ENCODE measurements at regions not wholly inside any gene's neighbourhood (a gene's known extent, or its start where the extent isn't known, plus 50 kb on each side); places are given as distances from the start of the nearest gene placed in this dataset.
"Not testable (repeated sequence)": the region's sequence is repeated elsewhere in the genome, so short reads cannot be mapped to it uniquely, and the experiment has no call there.

DNA sequence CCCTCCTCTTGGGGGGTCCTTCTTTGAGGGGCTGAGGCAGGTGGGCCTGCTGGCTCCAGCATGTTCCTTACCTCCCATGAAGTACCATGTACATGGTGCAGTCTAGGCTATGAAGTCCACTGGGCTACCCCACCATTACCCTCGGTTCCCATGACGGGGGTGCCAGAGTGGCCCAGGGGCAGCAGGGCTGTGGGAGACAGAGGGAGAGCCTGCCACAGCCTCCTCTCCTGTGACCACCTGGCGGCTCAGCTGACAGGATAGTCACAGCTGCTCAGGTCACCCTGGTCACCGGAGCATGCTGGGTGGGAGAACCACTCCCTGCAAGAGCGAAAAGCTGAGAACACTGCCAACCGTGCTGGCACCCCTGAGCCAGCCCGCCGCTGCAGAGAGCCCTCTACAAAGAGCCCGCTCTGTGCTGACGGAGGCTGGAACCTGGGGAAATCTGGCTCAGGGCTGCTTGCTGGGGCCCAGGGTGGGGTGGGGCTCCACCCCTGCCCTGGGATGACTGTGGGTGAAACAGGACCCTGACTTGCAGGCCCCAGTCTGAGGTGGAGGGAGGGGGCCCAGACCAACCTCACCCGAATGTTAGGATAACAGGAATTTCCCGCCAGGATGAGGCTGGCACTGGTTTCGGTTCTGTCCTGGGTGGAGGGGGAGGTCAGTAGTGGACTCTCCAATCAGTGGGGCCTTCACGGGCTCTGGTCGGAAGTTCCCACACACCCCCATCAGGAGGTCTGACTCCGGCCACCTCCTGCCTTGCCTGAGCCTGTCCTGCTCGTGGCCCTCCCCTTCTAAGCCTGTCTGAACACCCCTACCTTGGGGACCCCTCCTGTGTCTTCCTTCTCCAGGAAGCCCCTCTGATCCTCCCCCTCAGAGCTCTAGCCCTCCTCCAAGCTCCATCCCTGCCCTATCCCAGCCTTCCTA lies 76.0 kb upstream of the GOLGA6L4 start:
- TF ChIP-seq, protein P1, sequence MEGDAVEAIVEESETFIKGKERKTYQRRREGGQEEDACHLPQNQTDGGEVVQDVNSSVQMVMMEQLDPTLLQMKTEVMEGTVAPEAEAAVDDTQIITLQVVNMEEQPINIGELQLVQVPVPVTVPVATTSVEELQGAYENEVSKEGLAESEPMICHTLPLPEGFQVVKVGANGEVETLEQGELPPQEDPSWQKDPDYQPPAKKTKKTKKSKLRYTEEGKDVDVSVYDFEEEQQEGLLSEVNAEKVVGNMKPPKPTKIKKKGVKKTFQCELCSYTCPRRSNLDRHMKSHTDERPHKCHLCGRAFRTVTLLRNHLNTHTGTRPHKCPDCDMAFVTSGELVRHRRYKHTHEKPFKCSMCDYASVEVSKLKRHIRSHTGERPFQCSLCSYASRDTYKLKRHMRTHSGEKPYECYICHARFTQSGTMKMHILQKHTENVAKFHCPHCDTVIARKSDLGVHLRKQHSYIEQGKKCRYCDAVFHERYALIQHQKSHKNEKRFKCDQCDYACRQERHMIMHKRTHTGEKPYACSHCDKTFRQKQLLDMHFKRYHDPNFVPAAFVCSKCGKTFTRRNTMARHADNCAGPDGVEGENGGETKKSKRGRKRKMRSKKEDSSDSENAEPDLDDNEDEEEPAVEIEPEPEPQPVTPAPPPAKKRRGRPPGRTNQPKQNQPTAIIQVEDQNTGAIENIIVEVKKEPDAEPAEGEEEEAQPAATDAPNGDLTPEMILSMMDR (IDR thresholded peaks at IDR 0.05; ENCODE audit: low read depth, low read length), result not testable (repeated sequence)
- TF ChIP-seq EZH2phosphoT487 (IDR thresholded peaks at IDR 0.05; ENCODE audit: low read depth), result not testable (repeated sequence)
